Panc1 (cell line): ENCODE measurements at regions not wholly inside any gene's neighbourhood (a gene's known extent, or its start where the extent isn't known, plus 50 kb on each side); places are given as distances from the start of the nearest gene placed in this dataset.

Source experiments
- ATAC-seq: fragments of 200-7000 bp; cut with Tn5 transposase; 2 replicates; pipeline ENCODE4 v1.9.1; 2020; ENCODE audit warnings: mild to moderate bottlenecking, moderate library complexity
- BruUV-seq: library from RNA; stranded (reverse); fragments of 400-500 nt; replicated peaks from 2 replicates; lab custom pipeline; 2021; lab: Mats Ljungman, UMichigan
- CTCF ChIA-PET: fragments of 300-600 bp; sonication (Branson Sonifier 250); formaldehyde crosslinking; loops from one replicate; lab custom pipeline; 2022; ENCODE audit warnings: antibody characterized with exemption; lab: Charles Lee
- POLR2A ChIA-PET: fragments of 300-600 bp; sonication (Branson Sonifier 250); formaldehyde crosslinking; loops from one replicate; lab custom pipeline; 2022; ENCODE audit warnings: antibody characterized with exemption; lab: Charles Lee
- DNase-seq: peaks from one replicate; pipeline ENCODE4 v3.0.0-alpha.2; 2010; ENCODE audit warnings: low read depth, low spot score
- H3K27ac ChIP-seq: 2 replicates; pipeline ENCODE4 v1.5.1; 2011; ENCODE audit warnings: mild to moderate bottlenecking, low read length, inconsistent platforms
- H3K27me3 ChIP-seq: fragments of 200-500 bp; sonication (Bioruptor generic); 2 replicates; pipeline ENCODE4 v1.6.0; 2014; ENCODE audit warnings: low read length, inconsistent platforms; ENCODE audit not compliant: control insufficient read depth, insufficient read depth
- H3K36me3 ChIP-seq: fragments of 200-500 bp; sonication (Bioruptor generic); 2 replicates; pipeline ENCODE4 v1.5.1; 2014; ENCODE audit warnings: inconsistent platforms, mild to moderate bottlenecking, low read length, moderate library complexity; ENCODE audit not compliant: control insufficient read depth, insufficient read depth
- H3K4me1 ChIP-seq: 2 replicates; pipeline ENCODE4 v1.5.1; 2011; ENCODE audit warnings: inconsistent platforms, mild to moderate bottlenecking, low read length, moderate library complexity; ENCODE audit not compliant: control insufficient read depth, insufficient read depth
- H3K4me3 ChIP-seq, 2 experiments: 2 replicates each; pipeline ENCODE4 v1.5.1; 2011 to 2012; ENCODE audit warnings: low read depth in 2 of 2, low read length in 2 of 2, mild to moderate bottlenecking in 2 of 2, inconsistent platforms in 1 of 2, moderate library complexity in 1 of 2
- H3K9me3 ChIP-seq: fragments of 200-500 bp; sonication (Bioruptor generic); 2 replicates; pipeline ENCODE4 v1.5.1; 2014; ENCODE audit warnings: low read depth, mild to moderate bottlenecking, inconsistent platforms, low read length, moderate library complexity; ENCODE audit not compliant: control insufficient read depth, insufficient read depth
- POLR2AphosphoS5 ChIP-seq: IDR thresholded peaks from 2 replicates; pipeline ENCODE4 v1.6.1; 2012; ENCODE audit warnings: mild to moderate bottlenecking, low read depth, low read length, moderate library complexity
- REST ChIP-seq, 2 experiments: IDR thresholded peaks; 2 replicates each; pipeline ENCODE4 v1.6.1; 2011 to 2012; ENCODE audit warnings: low read depth in 2 of 2, control low read depth in 1 of 2, low read length in 1 of 2, mild to moderate bottlenecking in 1 of 2, moderate library complexity in 1 of 2; ENCODE audit not compliant: insufficient read depth in 1 of 2
- SIN3A ChIP-seq: IDR thresholded peaks from 2 replicates; pipeline ENCODE4 v1.6.1; 2012; ENCODE audit warnings: low read depth, mild to moderate bottlenecking, low read length, moderate library complexity, borderline replicate concordance; ENCODE audit not compliant: insufficient read depth
- TCF7L2 ChIP-seq: IDR thresholded peaks from 2 replicates; pipeline ENCODE4 v1.6.1; 2011; ENCODE audit warnings: mild to moderate bottlenecking, low read depth, low read length, inconsistent platforms
- in situ Hi-C: cut with HindIII; loops from 2 replicates; pipeline ENCODE4 v1.10.0; 2016; ENCODE audit warnings: low sequenced_read_pairs, low pct_unique_long_range_greater_than_20kb
- intact Hi-C: fragments of 100-400 bp; cut with micrococcal nuclease; formaldehyde crosslinking; loops from one replicate; pipeline ENCODE4 v1.10.0; 2022; ENCODE audit not compliant: unreplicated experiment
- TF ChIP-seq, protein P1 (sequence below): fragments of 450-650 bp; IDR thresholded peaks from 2 replicates; pipeline ENCODE4 v1.5.1; 2017; ENCODE audit warnings: mild to moderate bottlenecking

GRCh38 chr10:53396876-53397275 is 624.3 kb upstream of the MBL2 start:
- POLR2A ChIA-PET, result no interaction called here
- in situ Hi-C loops, result no loop called here
- BruUV-seq, result no TSS peak

DNA sequence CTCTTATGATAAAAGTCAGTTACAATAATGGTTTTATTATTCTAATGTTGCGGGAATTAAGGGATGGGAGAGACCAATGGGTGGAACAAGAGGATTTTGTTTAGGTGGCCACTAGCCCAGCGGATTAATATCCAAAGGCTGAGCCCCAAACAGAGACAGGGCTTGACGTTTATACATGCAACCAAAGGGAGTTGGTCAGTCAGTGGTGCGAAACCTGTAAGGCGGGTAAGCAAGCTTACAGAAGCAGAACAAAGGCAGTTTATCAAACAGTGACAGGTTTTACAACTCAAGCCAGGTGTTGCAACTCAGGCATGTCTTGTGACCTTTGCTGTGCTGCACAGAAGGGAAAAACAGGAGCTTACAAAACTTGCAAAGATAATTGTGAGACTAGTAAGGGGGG is 622.9 kb upstream of the MBL2 start:
- TF ChIP-seq, protein P1, sequence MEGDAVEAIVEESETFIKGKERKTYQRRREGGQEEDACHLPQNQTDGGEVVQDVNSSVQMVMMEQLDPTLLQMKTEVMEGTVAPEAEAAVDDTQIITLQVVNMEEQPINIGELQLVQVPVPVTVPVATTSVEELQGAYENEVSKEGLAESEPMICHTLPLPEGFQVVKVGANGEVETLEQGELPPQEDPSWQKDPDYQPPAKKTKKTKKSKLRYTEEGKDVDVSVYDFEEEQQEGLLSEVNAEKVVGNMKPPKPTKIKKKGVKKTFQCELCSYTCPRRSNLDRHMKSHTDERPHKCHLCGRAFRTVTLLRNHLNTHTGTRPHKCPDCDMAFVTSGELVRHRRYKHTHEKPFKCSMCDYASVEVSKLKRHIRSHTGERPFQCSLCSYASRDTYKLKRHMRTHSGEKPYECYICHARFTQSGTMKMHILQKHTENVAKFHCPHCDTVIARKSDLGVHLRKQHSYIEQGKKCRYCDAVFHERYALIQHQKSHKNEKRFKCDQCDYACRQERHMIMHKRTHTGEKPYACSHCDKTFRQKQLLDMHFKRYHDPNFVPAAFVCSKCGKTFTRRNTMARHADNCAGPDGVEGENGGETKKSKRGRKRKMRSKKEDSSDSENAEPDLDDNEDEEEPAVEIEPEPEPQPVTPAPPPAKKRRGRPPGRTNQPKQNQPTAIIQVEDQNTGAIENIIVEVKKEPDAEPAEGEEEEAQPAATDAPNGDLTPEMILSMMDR, result no peak
- no peak for TF ChIP-seq REST (IDR thresholded peaks at IDR 0.05; ENCODE audit: insufficient read depth in 1 of 2, low read depth in 2 of 2, low read length in 1 of 2)
- TF ChIP-seq SIN3A, result no peak
- TF ChIP-seq TCF7L2, result no peak
- no peak for TF ChIP-seq POLR2AphosphoS5
- ChIA-PET POLR2A (no interaction called here), CTCF (no interaction called here)
- ATAC-seq, result no peak
- Histone ChIP-seq H3K27ac (no peak overlapping the region), H3K4me3 (no peak overlapping the region), H3K36me3 (no peaks in the 10 kb centered on the region), H3K4me1 (no peaks in the 10 kb centered on the region), H3K27me3 (no peaks in the 10 kb centered on the region), H3K9me3 (peaks cover 24% of the 10 kb centered on the region; the same call in 1 of the 2 replicates)
- no TSS peak for BruUV-seq
- intact Hi-C loops (no loop called here), in situ Hi-C loops (no loop called here)
- DNase-seq, result no peak

More at GRCh38 chr10:53396876-53397275, 624.3 kb upstream of the MBL2 start:
- Histone ChIP-seq H3K36me3 (no peaks in the 10 kb centered on the region), H3K9me3 (peaks cover 21% of the 10 kb centered on the region; the same call in 1 of the 2 replicates), H3K27me3 (no peaks in the 10 kb centered on the region), H3K4me3 (no peak overlapping the region), H3K27ac (no peak overlapping the region), H3K4me1 (no peaks in the 10 kb centered on the region)
- intact Hi-C loops, result no loop called here
- CTCF ChIA-PET, result no interaction called here
- ATAC-seq, result no peak
- no peak for DNase-seq
- TF ChIP-seq REST (IDR thresholded peaks at IDR 0.05; ENCODE audit: insufficient read depth in 1 of 2, low read depth in 2 of 2, low read length in 1 of 2) (no peak), TCF7L2 (no peak), SIN3A (no peak), POLR2AphosphoS5 (no peak)
- TF ChIP-seq, protein P1, result no peak
